ENCODE measurements at regions not wholly inside any gene's neighbourhood (a gene's known extent, or its start where the extent isn't known, plus 50 kb on each side); places are given as distances from the start of the nearest gene placed in this dataset.

DNA sequence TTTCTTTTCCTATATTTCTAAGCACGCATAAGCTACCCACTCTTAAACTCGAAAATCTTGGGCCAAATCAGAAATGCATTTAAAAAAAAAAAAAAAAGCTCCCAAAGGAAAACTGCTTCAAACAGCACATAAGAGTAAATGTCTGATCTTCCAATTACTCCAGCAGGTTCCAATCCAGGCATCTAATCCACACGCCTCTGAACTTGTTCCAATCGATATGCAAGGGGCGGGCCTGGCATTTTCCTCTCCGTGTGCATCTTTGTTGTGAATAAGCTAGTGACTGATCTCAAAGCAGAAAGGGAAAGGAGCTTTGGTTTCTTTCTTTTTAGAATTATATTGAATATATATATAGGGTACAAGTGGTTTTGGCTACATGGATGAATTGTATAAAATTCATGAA, 365.5 kb downstream of the PRDM2 start:
- intact Hi-C loops (cut with micrococcal nuclease), result no loop called here
- no peak overlapping the region for H2AFZ ChIP-seq (ENCODE audit: low read depth, low read length)
- no peaks in the 10 kb centered on the region for H3K9me1 ChIP-seq (replicated peaks; ENCODE audit: control insufficient read depth, extremely low read depth, insufficient read depth, low read length)
- dilution Hi-C loops (cut with MboI; ENCODE audit: extremely low pct_ligation_motif_present, low sequenced_read_pairs), result no loop called here
- ChIA-PET POLR2A (no interaction called here), CTCF (no interaction called here)
- no peaks in the 10 kb centered on the region for H3K79me2 ChIP-seq (ENCODE audit: control insufficient read depth, insufficient read depth, low read length)
- H4K20me1 ChIP-seq (replicated peaks; ENCODE audit: control insufficient read depth, extremely low read depth, insufficient read depth, low read length), result no peaks in the 10 kb centered on the region
- no peak overlapping the region for H3K9ac ChIP-seq (replicated peaks; ENCODE audit: extremely low read depth, insufficient read depth, low read length)
- H3K4me1 ChIP-seq (ENCODE audit: control insufficient read depth, extremely low read depth, insufficient read depth, low read length), result no peaks in the 10 kb centered on the region
- no peak overlapping the region for H3K4me3 ChIP-seq (replicated peaks in 1 of 3; ENCODE audit: insufficient read depth in 1 of 3, low read depth in 1 of 3, low read length in 3 of 3)
- no peaks in the 10 kb centered on the region for H3K36me3 ChIP-seq (ENCODE audit: control insufficient read depth in 2 of 2, extremely low read depth in 1 of 2, insufficient read depth in 2 of 2, low read length in 2 of 2)
- H3K4me2 ChIP-seq (ENCODE audit: insufficient read depth, low read length), result no peak overlapping the region
- no peaks in the 10 kb centered on the region for H3K27me3 ChIP-seq (ENCODE audit: control insufficient read depth in 2 of 2, insufficient read depth in 2 of 2, low read length in 2 of 2)
- DNase-seq (ENCODE audit: low read depth, low spot score) (no peak), FAIRE-seq (no peak)
- BruUV-seq (replicated peaks), result no TSS peak
- TF ChIP-seq POLR2A (IDR thresholded peaks at IDR 0.05; ENCODE audit: low read depth, low read length) (no peak), FOS (IDR thresholded peaks at IDR 0.05; ENCODE audit: borderline replicate concordance, insufficient read depth, low read length) (no peak), GATA2 (IDR thresholded peaks at IDR 0.05; ENCODE audit: insufficient read depth, insufficient read length, low read depth, low read length) (no peak), EZH2 (IDR thresholded peaks at IDR 0.05; ENCODE audit: borderline replicate concordance, low read depth, low read length, severe bottlenecking) (no peak), JUN (IDR thresholded peaks at IDR 0.05; ENCODE audit: borderline replicate concordance, insufficient read depth, insufficient read length, low read depth) (no peak), MYC (IDR thresholded peaks at IDR 0.05; ENCODE audit: low read depth, low read length) (no peak), POLR2AphosphoS5 (IDR thresholded peaks at IDR 0.05; ENCODE audit: insufficient read depth, low read depth, low read length) (no peak)
- TF ChIP-seq, protein P1, sequence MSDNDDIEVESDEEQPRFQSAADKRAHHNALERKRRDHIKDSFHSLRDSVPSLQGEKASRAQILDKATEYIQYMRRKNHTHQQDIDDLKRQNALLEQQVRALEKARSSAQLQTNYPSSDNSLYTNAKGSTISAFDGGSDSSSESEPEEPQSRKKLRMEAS (IDR thresholded peaks at IDR 0.05; ENCODE audit: insufficient read depth, insufficient read length), result no peak
- H3K27ac ChIP-seq (ENCODE audit: insufficient read depth, low read depth, low read length), result no peak overlapping the region
- no peaks in the 10 kb centered on the region for H3K9me3 ChIP-seq (replicated peaks; ENCODE audit: control insufficient read depth, insufficient read depth, low read length)

DNA sequence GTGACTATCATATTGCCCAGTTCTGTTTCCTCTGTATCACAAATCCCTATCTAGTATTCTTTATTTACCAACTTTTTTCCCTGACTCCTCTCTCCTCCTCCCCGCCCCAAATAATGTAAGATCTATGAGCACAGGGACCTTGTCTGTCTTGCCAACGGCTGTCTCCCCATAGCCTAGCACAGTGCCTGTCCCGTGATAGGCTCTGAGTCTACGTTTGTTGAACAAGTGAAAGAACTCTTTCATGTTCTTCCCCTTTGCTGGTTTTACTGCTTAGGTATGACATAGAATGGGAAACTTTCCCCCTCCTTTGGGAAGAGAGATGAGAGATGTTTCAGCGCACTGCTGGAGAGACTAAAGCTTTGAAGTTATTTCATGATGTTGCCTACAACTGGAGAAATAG, 367.0 kb downstream of the PRDM2 start:
- intact Hi-C loops (cut with micrococcal nuclease), result no loop called here
- no peak for FAIRE-seq
- DNase-seq (ENCODE audit: low read depth, low spot score), result no peak
- Histone ChIP-seq H3K27me3 (ENCODE audit: control insufficient read depth in 2 of 2, insufficient read depth in 2 of 2, low read length in 2 of 2) (no peaks in the 10 kb centered on the region), H3K27ac (ENCODE audit: insufficient read depth, low read depth, low read length) (no peak overlapping the region), H3K4me2 (ENCODE audit: insufficient read depth, low read length) (no peak overlapping the region), H2AFZ (ENCODE audit: low read depth, low read length) (no peak overlapping the region), H3K4me3 (replicated peaks in 1 of 3; ENCODE audit: insufficient read depth in 1 of 3, low read depth in 1 of 3, low read length in 3 of 3) (no peak overlapping the region), H3K79me2 (ENCODE audit: control insufficient read depth, insufficient read depth, low read length) (no peaks in the 10 kb centered on the region), H3K36me3 (ENCODE audit: control insufficient read depth in 2 of 2, extremely low read depth in 1 of 2, insufficient read depth in 2 of 2, low read length in 2 of 2) (no peaks in the 10 kb centered on the region), H3K9ac (replicated peaks; ENCODE audit: extremely low read depth, insufficient read depth, low read length) (no peak overlapping the region), H3K4me1 (ENCODE audit: control insufficient read depth, extremely low read depth, insufficient read depth, low read length) (no peaks in the 10 kb centered on the region), H3K9me1 (replicated peaks; ENCODE audit: control insufficient read depth, extremely low read depth, insufficient read depth, low read length) (no peaks in the 10 kb centered on the region), H4K20me1 (replicated peaks; ENCODE audit: control insufficient read depth, extremely low read depth, insufficient read depth, low read length) (no peaks in the 10 kb centered on the region), H3K9me3 (replicated peaks; ENCODE audit: control insufficient read depth, insufficient read depth, low read length) (peaks cover 3% of the 10 kb centered on the region)
- TF ChIP-seq, protein P1 (IDR thresholded peaks at IDR 0.05; ENCODE audit: insufficient read depth, insufficient read length), result no peak
- TF ChIP-seq POLR2AphosphoS5 (IDR thresholded peaks at IDR 0.05; ENCODE audit: insufficient read depth, low read depth, low read length) (no peak), GATA2 (IDR thresholded peaks at IDR 0.05; ENCODE audit: insufficient read depth, insufficient read length, low read depth, low read length) (no peak), JUN (IDR thresholded peaks at IDR 0.05; ENCODE audit: borderline replicate concordance, insufficient read depth, insufficient read length, low read depth) (no peak), POLR2A (IDR thresholded peaks at IDR 0.05; ENCODE audit: low read depth, low read length) (no peak), MYC (IDR thresholded peaks at IDR 0.05; ENCODE audit: low read depth, low read length) (no peak), EZH2 (IDR thresholded peaks at IDR 0.05; ENCODE audit: borderline replicate concordance, low read depth, low read length, severe bottlenecking) (no peak), FOS (IDR thresholded peaks at IDR 0.05; ENCODE audit: borderline replicate concordance, insufficient read depth, low read length) (no peak)
- TF ChIP-seq, protein P2, sequence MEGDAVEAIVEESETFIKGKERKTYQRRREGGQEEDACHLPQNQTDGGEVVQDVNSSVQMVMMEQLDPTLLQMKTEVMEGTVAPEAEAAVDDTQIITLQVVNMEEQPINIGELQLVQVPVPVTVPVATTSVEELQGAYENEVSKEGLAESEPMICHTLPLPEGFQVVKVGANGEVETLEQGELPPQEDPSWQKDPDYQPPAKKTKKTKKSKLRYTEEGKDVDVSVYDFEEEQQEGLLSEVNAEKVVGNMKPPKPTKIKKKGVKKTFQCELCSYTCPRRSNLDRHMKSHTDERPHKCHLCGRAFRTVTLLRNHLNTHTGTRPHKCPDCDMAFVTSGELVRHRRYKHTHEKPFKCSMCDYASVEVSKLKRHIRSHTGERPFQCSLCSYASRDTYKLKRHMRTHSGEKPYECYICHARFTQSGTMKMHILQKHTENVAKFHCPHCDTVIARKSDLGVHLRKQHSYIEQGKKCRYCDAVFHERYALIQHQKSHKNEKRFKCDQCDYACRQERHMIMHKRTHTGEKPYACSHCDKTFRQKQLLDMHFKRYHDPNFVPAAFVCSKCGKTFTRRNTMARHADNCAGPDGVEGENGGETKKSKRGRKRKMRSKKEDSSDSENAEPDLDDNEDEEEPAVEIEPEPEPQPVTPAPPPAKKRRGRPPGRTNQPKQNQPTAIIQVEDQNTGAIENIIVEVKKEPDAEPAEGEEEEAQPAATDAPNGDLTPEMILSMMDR (IDR thresholded peaks at IDR 0.05; ENCODE audit: extremely low read depth in 1 of 2, insufficient read depth in 1 of 2, low read depth in 1 of 2, low read length in 2 of 2), result no peak
- BruUV-seq (replicated peaks), result no TSS peak
- dilution Hi-C loops (cut with MboI; ENCODE audit: extremely low pct_ligation_motif_present, low sequenced_read_pairs), result no loop called here
- POLR2A ChIA-PET, result no interaction called here
- CTCF ChIA-PET, result no interaction called here
